HG03280 (cell line): ENCODE measurements at regions not wholly inside any gene's neighbourhood (a gene's known extent, or its start where the extent isn't known, plus 50 kb on each side); places are given as distances from the start of the nearest gene placed in this dataset.
"Not testable (repeated sequence)": the region's sequence is repeated elsewhere in the genome, so short reads cannot be mapped to it uniquely, and the experiment has no call there.

Experiments
- ATAC-seq: cut with Tn5 transposase; IDR thresholded peaks from one replicate; pipeline ENCODE4 v1.9.1; 2021; ENCODE audit warnings: mild to moderate bottlenecking, moderate library complexity; ENCODE audit not compliant: unreplicated experiment

DNA sequence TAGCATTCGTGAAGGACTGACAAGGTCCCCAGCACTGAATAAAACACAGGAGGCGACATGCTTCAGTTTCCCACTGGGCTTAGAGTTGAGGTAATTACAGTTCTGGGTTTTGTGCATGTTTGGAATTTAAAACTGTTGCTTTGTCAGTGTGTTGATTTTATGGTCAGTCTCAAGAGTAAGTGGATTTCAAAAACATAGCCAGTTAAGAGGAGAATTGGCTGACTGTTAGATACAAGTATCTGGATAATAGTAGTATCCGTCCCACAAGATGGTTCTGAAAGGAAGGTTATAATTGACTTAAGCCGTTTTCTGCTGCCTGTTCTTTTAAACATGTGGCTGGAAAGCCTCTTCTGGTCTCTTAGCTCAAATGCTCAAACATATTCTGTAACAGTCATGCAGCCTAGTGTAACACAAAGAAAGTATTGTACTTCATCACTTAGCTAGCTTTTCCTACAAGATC lies 170.9 kb downstream of the POLR1F start:
- ATAC-seq: no peak

DNA sequence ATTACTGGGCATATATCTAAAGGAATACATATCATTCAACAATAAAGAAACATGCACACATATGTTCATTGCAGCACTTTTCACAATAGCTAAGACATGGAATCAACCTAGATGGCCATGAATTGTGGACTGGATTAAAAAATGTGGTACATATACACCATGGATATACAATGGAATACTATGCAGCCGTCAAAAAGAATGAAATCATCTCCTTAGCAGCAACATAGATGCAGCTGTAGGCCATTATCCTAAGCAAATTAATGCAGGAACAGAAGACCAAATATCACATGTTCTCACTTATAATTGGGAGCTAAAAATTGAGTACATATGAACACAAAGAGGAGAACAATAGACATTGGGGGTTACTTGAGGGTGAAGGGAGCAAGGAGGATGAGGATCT lies 175.6 kb downstream of the POLR1F start:
- ATAC-seq: no peak

DNA sequence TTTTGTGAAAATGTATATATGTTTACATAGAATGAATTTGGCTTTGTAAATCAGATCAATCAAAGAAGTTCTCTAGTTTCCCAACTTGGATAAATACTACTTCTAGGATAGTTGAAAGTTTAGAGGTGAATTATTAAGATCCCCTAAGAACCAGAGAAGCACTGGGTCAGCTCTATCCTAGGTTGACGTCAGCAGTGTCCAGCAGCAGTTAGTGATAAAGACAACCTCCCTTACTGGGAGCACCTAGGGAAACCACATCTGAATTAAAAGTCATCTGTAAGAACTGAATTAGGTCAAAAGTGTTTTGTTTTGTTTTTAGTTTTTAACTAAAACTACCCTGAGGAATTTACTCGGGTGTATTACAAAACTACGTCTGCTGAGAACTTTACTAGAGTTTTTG lies 178.0 kb downstream of the POLR1F start:
- no peak for ATAC-seq

DNA sequence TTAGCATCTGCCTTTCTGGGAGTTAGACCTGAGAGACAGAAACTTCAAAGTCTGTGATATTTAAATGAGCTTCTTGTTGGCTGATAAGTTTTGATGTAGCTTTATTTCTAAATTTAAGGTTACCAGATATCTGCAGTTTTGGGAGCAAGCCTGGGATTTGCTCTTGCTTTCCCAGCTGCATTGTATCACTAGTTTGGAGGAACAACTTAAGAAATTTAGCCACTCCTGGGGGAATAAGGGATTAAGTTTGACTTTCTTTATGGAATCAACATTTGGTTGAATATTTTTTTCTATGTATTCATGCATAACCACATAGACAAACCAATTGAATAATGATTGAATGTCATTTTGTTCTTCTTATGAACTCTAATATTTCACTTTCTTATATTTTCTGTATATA lies 178.6 kb downstream of the POLR1F start:
- ATAC-seq: no peak

DNA sequence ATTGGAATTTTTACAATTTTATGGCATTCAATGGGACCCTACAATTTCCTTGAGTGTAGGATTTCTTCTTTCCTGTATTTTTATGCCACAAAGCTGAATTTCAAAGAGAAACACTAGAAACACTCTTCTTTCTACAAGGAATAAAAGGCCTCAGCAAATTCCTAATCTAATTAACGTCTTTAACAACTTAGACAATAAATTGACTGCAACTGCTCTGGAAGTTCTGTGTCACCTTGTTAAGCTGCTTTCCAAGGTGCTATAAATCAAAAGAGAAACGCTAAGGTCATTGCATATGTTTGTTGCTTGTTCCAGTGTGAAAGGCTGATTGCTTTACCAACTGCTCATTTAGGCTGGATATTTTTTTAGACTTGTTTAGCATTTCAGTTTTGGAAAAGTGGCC lies 182.2 kb downstream of the POLR1F start:
- ATAC-seq: no peak

DNA sequence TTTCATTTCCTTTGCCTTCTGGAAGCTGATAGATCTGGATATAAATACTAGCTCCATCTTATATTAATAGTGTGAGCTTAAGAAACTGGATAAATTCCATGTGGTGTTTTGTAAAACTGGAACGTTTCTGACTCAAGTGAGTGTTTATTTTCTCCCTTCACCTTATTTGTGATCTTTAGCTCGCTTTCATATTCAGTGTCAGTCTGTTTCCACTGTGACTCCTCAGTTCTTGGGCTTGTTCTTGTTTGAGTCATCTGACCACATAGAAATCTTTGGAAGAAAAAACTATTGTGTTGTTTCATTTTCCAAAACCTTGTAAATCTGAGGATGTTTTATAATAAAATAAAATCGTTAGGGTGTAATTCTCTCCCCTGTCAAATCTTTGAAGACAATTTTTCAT lies 186.4 kb downstream of the POLR1F start:
- no peak for ATAC-seq

DNA sequence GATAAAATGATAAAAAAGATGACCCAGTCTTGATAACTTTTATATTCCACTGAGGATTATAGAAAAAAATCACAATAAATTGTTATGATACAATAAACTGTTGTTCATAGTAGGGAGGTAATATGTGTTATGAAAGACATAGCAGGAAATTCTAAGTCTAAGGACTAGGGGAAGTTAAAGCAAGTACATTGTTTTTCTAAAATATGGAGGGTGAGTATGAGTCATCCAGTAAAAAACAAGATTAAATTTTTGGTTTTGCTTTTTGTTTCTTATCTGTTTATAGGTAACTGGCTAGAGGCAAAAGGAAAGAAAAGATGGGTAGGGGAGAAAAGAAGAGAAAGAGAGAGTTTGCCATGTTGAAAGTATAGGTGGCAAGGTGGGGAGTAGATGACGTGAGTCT lies 188.4 kb downstream of the POLR1F start:
- ATAC-seq: no peak

DNA sequence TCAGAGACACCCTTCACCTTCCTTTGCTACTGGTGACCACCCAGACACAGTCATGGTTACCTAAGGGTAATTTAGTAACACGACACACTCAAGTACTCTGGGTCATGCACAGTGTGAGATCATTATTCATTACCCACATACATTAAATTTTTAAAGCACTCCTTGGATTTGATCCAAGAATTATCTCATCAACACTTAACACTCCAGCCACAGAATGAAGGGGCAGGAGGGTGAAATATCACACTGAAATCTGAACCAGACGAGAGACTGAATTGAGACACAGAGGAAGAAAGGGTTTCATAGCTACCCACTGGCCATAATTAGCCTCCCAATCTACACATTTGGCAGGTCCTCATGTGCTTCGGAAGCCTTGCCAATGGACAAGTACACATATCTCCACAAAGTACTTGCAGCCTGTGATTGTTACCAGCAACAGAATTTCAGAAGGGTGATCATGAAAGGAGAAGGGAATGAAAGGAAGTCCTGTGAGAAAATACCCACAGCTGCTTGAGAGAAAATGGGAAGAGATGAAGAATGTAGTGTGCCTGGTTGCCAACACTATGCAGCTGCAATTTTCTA lies 189.3 kb downstream of the POLR1F start:
- ATAC-seq: no peak

DNA sequence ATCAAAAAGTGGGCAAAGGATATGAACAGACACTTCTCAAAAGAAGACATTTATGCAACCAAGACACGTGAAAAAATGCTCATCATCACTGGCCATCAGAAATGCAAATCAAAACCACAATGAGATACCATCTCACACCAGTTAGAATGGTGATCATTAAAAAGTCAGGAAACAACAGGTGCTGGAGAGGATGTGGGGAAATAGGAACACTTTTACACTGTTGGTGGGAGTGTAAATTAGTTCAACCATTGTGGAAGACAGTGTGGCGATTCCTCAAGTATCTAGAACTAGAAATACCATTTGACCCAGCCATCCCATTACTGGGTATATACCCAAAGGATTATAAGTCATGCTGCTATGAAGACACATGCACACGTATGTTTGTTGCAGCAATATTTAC lies 191.3 kb downstream of the POLR1F start:
- not testable (repeated sequence) for ATAC-seq

DNA sequence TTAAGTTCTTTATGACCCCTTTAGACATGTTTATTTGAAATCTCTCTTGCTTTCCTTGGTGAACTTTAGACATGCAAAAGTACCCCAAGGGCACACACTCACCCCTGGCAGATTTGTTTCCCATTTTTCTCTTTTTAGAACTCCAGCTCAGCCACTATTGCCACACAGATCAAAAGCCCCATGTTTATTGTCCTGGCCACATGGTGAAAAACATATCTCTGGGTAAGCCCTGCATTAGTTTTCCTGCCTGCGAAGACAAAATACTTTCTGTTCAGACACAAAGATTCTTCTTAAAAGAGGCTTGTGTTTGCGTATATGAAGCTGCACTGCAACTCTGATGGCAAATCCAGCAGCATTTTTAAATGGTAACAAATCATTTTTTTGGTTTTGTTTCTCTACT lies 200.0 kb downstream of the POLR1F start:
- no peak for ATAC-seq

DNA sequence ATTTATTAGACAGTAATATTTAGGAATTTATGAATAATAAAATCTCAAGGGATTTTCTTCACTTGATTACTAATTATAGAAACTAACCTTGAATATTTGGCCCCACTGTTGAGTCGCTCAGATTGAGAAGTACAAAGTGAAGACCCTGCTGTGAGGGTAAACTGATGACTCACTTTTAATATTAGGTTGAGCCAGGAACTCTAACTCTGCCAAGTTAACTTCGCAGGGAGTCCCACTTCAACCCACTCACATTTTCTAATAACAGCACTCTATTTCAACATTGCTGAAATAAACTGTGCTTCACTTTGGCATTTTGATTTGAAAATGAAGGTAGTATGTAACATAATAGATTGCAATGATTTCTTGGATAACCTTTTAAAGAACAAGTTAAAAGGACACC lies 200.7 kb downstream of the POLR1F start:
- ATAC-seq: no peak

DNA sequence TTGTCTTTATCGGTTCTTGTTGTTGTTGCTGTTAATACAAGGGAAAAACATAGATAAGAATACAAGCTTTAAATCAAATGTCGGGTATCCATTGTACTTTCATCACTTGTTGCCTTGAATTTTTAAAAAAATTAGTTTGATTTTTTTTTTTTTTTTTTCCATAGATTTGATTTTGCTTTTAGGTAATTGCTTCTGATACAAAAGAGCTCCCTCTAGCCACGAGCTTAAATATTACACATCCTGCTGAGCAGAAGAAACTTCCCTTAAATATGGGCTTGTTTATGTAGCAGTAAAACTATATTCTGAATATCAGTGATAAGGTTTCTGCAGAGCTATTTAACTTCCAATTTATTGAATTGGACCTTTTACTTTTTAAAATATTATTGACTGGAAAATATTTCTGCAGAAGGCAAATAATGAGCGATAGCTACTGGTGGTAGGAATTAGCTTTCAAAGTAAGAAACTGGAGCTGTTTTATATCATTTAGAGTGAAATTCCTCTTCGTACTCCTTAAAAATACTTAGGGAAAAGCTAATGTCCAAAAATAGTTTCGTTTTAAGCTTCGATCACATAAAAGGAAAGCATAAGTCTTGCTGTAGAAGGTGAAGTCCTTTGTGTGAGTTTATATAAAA lies 216.9 kb downstream of the POLR1F start:
- peak; percentile 68 for ATAC-seq

DNA sequence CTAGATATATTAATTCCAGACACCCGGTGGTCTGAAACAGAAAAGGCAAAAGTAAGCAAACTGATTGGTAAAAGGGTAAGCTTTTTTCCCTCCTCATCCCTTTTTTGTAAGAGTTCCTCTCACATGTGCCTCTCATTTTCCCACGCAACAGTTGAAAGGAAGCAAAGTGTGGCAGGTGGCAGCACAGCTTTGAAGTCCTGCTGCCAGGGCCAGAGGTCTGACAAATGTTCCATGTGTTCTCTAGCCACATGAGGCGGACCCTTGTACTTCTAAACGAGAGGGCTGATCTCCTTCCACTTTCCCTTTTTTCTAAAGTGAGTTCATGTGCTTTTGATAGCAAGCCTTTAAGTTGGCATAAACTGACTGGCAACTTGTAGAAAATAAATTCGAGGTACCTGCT lies 217.5 kb downstream of the POLR1F start:
- no peak for ATAC-seq

DNA sequence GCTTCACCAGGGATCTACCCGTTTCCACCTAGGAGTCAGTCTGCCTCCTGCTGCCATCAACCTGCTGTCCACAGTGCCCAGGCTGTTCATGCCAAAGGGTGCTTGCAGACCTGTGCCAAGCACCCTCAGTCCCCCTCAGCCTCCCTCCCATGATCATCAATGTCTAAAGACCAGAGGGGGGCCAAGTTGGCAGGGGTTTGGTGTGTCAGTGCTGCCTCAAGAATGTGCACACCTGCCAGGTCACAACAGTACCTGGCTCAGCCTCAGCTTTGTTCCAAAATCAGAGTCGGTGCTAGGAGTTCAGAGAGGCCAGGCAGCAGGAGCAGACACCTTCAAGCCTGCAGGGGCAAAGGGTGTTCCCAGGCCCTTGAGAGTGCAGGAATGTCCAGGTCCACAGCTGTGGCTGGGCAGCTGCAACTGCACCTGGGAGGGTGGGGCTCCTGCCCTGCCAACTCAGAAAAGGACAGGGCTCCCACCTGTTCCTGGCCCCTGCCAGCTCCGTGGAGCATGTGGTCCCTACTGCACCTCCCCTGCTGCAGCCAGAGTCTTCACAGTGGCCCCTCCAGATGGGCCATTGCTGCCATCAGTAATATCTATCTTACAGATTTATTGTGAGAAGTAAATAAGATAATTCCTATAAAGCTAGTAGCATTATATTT lies 219.5 kb downstream of the POLR1F start:
- no peak for ATAC-seq

DNA sequence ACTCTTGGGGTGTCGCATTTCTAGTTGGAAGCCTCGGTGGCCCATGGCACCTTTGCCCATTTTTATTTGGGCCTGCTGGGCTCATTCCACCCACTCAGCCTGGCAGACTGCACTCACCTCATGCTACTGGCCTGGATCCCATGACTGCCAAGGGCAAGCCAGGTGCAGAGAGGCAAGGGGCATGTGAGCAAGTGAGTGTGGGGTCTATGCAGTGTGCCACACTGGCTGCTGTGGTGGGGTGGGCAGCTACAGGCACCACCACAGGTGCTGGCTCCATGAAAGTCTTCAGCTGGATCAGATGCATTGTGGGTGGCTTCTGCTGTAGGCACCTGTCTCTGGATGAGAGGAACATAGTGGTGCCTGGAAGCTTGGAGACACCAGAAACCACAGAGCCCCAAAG lies 220.8 kb downstream of the POLR1F start:
- ATAC-seq: no peak

DNA sequence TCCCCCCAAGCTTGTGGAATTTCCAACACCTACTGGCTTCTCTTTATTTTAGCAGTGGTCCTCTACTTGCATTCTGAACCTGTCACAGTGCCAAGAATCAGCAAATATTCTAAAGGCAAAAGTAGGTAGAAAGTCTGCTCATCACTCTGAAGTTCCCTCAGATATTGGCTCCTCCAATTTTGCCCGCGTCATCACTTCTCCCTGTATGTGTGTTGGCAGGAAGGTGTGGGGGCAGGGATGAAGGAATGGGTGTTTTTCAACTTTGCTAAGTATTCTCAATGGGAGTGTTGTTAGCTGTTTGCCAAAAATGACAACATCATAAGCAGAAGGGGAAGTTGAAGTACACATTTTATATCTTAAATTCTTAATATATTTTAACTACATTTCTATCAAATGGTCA lies 226.2 kb downstream of the POLR1F start:
- ATAC-seq: no peak

DNA sequence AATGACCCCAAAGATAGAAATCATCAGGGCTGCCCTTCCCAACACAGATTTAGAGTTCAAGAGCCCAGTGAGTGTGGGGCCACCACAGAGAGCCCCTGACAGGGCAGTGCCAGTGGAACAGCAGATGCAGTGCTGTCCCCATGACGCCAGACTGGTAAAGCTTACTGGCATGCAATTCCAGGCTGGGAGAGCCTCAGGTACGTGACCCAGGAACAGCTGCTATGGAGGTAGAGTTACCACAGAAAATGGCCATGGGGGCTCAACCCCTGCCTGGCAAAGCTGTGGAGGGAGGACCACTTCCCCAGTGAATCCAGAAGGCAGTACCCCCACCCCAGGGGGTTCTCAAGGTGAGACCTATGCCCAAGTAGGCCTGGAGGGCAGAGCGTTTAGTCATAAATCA lies 228.5 kb downstream of the POLR1F start:
- ATAC-seq: no peak

DNA sequence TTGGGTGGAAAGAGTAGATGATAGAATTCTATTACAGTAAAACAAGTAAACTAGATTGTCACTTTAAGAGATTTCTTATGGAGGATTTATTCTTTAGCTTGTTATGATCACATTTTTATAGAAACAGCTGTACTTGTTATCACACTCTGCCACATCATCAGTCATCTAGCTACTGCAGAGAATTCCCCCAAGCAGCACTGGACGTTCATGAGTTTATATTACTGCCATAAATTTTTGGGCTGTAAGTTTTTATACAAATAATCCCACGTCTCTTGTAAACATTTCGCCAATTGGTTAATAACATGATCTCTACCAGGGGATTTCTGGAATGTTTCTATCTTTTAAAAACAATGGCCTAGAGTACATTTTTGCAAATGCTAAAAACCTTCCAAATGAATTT lies 238.8 kb downstream of the POLR1F start:
- no peak for ATAC-seq

DNA sequence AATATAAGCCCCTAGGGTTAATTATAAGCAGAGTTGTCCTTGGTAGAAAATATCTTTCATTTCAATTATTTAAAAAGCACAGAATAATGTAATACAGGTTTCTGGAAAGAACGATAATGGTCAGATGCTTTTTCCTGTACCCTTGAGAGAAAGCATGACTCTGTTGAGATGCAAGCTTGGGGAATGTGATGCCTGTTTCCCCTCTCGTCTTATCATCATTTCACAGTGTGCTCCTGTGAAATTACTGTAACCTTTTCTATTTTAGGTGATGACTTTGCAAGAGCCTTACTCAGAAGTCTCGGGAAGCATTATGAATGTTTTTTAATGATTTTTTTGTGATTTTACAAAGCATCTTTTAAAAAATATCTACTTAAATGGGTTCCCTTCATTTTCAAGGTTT lies 243.0 kb downstream of the POLR1F start:
- no peak for ATAC-seq

DNA sequence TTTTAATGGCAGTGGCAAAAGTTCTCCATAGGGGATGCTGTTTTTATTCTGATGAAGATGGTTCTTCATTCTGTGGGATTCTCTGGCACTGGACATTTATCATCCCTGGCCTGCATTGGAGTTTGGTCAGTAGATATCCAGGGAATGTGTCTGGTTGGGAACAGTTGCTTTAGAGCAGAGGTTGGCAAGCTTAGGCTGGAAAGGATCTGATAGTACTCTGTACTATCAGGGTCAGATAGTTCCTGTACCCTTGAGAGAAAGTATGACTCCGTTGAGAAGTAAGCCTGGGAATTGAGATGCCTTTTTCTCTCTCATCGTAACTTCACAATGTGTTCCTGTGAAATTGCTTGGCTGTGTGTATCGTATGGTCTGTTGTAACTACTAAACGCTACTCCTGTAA lies 244.1 kb downstream of the POLR1F start:
- no peak for ATAC-seq

DNA sequence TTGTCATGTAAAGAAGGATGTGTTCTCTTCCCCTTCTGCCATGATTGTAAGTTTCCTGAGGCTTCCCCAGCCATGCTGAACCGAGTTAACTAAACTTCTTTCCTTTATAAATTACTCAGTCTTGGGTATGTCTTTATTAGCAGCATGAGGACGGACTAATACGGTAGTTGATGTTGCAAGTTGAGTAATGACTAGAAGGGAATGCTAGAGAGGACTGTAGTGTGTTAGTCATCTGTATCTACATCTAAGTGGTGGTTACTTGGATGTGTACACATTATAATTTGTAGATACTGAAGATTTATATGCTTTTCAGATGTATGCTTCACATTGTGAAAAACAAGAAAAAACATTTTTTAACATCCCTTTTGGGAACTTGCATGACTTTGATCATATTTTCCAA lies 244.6 kb downstream of the POLR1F start:
- no peak for ATAC-seq

DNA sequence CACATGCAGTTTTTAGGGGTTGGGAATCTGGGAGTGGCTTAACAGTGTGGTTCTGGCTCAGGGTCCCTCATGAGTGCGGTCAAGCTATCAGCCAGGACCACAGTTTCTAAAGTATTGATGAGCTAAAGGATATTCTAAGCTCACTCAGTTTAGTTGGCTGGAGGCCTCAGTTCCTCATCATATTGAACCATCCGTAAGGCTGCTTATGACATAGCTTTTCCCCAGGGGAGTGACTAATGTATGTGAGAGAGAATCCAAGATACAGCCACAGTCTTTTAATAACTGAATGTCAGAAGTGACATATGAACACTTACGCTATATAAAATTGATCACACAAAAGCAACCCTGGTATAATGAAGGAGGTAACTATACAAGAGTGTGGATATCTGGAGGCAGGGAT lies 245.3 kb downstream of the POLR1F start:
- ATAC-seq: no peak

DNA sequence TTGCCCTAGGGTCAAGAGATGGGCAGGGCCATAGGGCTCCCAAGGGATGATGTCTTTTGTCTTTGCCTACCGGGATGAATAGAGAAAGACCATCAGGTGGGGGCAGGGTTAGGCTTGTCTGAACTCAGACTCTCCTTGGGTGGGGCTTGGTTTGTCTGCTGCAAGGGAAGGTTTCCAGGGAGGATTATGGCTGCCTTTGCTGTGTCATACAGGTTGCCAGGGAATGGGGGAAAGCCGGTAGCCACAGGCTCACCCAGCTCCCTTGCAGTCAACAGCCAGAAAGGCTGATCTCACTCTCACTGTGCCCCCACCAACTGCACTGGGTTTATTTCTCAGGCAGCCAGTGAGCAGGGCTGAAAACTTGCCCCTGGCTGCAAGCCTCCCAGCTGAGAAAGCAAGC lies 253.2 kb downstream of the POLR1F start:
- no peak for ATAC-seq
